ENCODE measurements at regions not wholly inside any gene's neighbourhood (a gene's known extent, or its start where the extent isn't known, plus 50 kb on each side); places are given as distances from the start of the nearest gene placed in this dataset.

DNA sequence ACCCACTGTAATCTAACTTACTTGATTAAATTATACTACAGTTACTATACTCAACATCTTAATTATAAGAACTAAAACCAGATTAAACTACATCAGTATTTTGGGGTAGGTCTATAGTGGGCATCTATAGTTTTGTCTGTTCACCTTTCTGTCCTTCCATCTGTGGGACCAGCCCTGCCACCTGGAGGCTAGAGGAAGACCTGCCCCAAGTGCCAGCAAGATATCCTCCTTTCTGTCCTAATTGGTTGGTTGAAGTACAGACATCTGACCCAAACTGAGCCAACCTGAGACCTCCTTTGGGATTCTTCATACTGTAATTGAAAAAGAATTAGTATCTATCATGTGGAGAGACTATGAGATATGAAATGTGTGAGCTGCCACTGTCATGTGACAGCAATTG lies 172.2 kb upstream of the TLL1 start:
- H3F3A ChIP-seq (ENCODE audit: insufficient read depth, low read length) = no peaks in the 10 kb centered on the region
- no peaks in the 10 kb centered on the region for H3K36me3 ChIP-seq (ENCODE audit: insufficient read depth, low read length)
- no peaks in the 10 kb centered on the region for H3K27me3 ChIP-seq (ENCODE audit: insufficient read depth, low read length)
- no peak overlapping the region for H2AFZ ChIP-seq (ENCODE audit: low read length)
- H4K20me1 ChIP-seq (ENCODE audit: insufficient read depth, low read length) = no peaks in the 10 kb centered on the region
- no peaks in the 10 kb centered on the region for H3K9me2 ChIP-seq (ENCODE audit: low read depth, low read length)
- H3K79me2 ChIP-seq (ENCODE audit: insufficient read depth, low read length) = no peaks in the 10 kb centered on the region
- TF ChIP-seq EZH2 (IDR thresholded peaks at IDR 0.05; ENCODE audit: borderline replicate concordance, low read length) = no peak
- TF ChIP-seq, protein P1, sequence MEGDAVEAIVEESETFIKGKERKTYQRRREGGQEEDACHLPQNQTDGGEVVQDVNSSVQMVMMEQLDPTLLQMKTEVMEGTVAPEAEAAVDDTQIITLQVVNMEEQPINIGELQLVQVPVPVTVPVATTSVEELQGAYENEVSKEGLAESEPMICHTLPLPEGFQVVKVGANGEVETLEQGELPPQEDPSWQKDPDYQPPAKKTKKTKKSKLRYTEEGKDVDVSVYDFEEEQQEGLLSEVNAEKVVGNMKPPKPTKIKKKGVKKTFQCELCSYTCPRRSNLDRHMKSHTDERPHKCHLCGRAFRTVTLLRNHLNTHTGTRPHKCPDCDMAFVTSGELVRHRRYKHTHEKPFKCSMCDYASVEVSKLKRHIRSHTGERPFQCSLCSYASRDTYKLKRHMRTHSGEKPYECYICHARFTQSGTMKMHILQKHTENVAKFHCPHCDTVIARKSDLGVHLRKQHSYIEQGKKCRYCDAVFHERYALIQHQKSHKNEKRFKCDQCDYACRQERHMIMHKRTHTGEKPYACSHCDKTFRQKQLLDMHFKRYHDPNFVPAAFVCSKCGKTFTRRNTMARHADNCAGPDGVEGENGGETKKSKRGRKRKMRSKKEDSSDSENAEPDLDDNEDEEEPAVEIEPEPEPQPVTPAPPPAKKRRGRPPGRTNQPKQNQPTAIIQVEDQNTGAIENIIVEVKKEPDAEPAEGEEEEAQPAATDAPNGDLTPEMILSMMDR (IDR thresholded peaks at IDR 0.05; ENCODE audit: low read length) = peak; percentile 37
- no peak overlapping the region for H3K27ac ChIP-seq (ENCODE audit: low read depth, low read length, poor library complexity, severe bottlenecking)
- no peak overlapping the region for H3K4me3 ChIP-seq (ENCODE audit: low read depth, low read length, poor library complexity, severe bottlenecking)
- H3K9me3 ChIP-seq (ENCODE audit: low read length) = no peaks in the 10 kb centered on the region
- H3K9ac ChIP-seq (ENCODE audit: low read length) = no peak overlapping the region
- H3K4me2 ChIP-seq (ENCODE audit: low read length) = no peak overlapping the region
- H3K4me1 ChIP-seq (ENCODE audit: insufficient read depth, low read length, severe bottlenecking) = no peaks in the 10 kb centered on the region

DNA sequence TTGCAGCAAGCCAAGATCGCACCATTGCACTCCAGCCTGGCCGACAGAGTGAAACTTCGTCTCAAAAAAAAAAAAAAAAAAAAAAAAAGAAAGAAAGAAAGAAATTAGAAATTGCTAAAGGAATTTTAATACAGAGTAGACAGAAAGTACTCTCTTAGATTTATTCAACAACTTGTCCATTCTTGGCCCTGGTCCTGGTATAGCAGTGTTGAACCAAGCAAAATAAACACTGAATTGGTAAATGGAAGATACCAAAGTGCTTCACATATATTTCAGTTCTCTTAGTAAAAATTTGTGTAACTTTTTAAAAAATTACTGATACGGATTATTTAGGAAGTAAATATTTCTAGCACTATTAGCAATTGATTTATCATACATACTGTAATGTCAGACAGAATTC lies 165.9 kb upstream of the TLL1 start:
- no peak for TF ChIP-seq EZH2 (IDR thresholded peaks at IDR 0.05; ENCODE audit: borderline replicate concordance, low read length)
- TF ChIP-seq, protein P1 (IDR thresholded peaks at IDR 0.05; ENCODE audit: low read length) = no peak
- Histone ChIP-seq H2AFZ (ENCODE audit: low read length) (no peak overlapping the region), H3K36me3 (ENCODE audit: insufficient read depth, low read length) (no peaks in the 10 kb centered on the region), H3K9me3 (ENCODE audit: low read length) (no peaks in the 10 kb centered on the region), H3K9me2 (ENCODE audit: low read depth, low read length) (no peaks in the 10 kb centered on the region), H3K4me3 (ENCODE audit: low read depth, low read length, poor library complexity, severe bottlenecking) (no peak overlapping the region), H3K79me2 (ENCODE audit: insufficient read depth, low read length) (no peaks in the 10 kb centered on the region), H3K27ac (ENCODE audit: low read depth, low read length, poor library complexity, severe bottlenecking) (no peak overlapping the region), H3K9ac (ENCODE audit: low read length) (no peak overlapping the region), H3K27me3 (ENCODE audit: insufficient read depth, low read length) (no peaks in the 10 kb centered on the region), H3F3A (ENCODE audit: insufficient read depth, low read length) (no peaks in the 10 kb centered on the region), H3K4me1 (ENCODE audit: insufficient read depth, low read length, severe bottlenecking) (no peaks in the 10 kb centered on the region), H3K4me2 (ENCODE audit: low read length) (no peak overlapping the region), H4K20me1 (ENCODE audit: insufficient read depth, low read length) (no peaks in the 10 kb centered on the region)

DNA sequence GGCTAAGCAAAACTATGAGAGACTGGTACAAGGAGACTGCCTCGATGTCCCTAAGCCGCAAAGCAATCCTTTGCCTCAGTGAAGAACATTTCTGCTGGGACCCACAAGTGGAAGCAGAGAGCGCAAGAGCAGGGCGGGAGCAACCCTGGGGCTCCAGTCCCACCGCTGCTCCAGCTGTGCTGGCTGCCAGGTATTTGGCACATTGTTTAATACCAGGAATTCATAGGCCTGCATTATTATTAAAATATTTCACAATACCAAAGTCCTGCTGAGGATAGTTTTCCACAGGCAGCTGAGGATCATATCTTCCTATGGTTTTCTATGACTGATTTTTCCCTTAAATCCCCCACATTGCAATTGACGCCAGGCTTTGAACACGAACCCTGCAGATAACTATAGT lies 163.5 kb upstream of the TLL1 start:
- no peaks in the 10 kb centered on the region for H3K4me1 ChIP-seq (ENCODE audit: insufficient read depth, low read length, severe bottlenecking)
- no peaks in the 10 kb centered on the region for H3K9me3 ChIP-seq (ENCODE audit: low read length)
- H3K27ac ChIP-seq (ENCODE audit: low read depth, low read length, poor library complexity, severe bottlenecking) = no peak overlapping the region
- H3K4me2 ChIP-seq (ENCODE audit: low read length) = no peak overlapping the region
- TF ChIP-seq, protein P1 (IDR thresholded peaks at IDR 0.05; ENCODE audit: low read length) = no peak
- TF ChIP-seq EZH2 (IDR thresholded peaks at IDR 0.05; ENCODE audit: borderline replicate concordance, low read length) = no peak
- H3K36me3 ChIP-seq (ENCODE audit: insufficient read depth, low read length) = no peaks in the 10 kb centered on the region
- no peak overlapping the region for H3K4me3 ChIP-seq (ENCODE audit: low read depth, low read length, poor library complexity, severe bottlenecking)
- no peaks in the 10 kb centered on the region for H3K27me3 ChIP-seq (ENCODE audit: insufficient read depth, low read length)
- H3K9ac ChIP-seq (ENCODE audit: low read length) = no peak overlapping the region
- H2AFZ ChIP-seq (ENCODE audit: low read length) = no peak overlapping the region
- no peaks in the 10 kb centered on the region for H4K20me1 ChIP-seq (ENCODE audit: insufficient read depth, low read length)
- H3F3A ChIP-seq (ENCODE audit: insufficient read depth, low read length) = no peaks in the 10 kb centered on the region
- H3K9me2 ChIP-seq (ENCODE audit: low read depth, low read length) = no peaks in the 10 kb centered on the region
- no peaks in the 10 kb centered on the region for H3K79me2 ChIP-seq (ENCODE audit: insufficient read depth, low read length)
